SJCRH30 (cell line): ENCODE measurements at regions not wholly inside any gene's neighbourhood (a gene's known extent, or its start where the extent isn't known, plus 50 kb on each side); places are given as distances from the start of the nearest gene placed in this dataset.
"Not testable (repeated sequence)": the region's sequence is repeated elsewhere in the genome, so short reads cannot be mapped to it uniquely, and the experiment has no call there.

Experiments used
- DNase-seq, 2 experiments: peaks; one replicate each; pipeline ENCODE4 v3.0.0-alpha.2; 2015 to 2020
- H3K27ac ChIP-seq: fragments of 250-450 bp; sonication (Bioruptor Pico); 2 replicates; pipeline ENCODE4 v1.5.1; 2020; ENCODE audit warnings: mild to moderate bottlenecking, moderate library complexity
- H3K27me3 ChIP-seq: fragments of 250-450 bp; sonication (Bioruptor Pico); 2 replicates; pipeline ENCODE4 v1.5.1; 2020; ENCODE audit warnings: mild to moderate bottlenecking, moderate library complexity
- H3K36me3 ChIP-seq: fragments of 250-450 bp; sonication (Bioruptor Pico); 2 replicates; pipeline ENCODE4 v1.5.1; 2020; ENCODE audit warnings: mild to moderate bottlenecking, moderate library complexity
- H3K4me1 ChIP-seq: fragments of 250-450 bp; sonication (Bioruptor Pico); 2 replicates; pipeline ENCODE4 v1.5.1; 2020; ENCODE audit warnings: mild to moderate bottlenecking, moderate library complexity
- H3K4me3 ChIP-seq: fragments of 250-450 bp; sonication (Bioruptor Pico); 2 replicates; pipeline ENCODE4 v1.5.1; 2020; ENCODE audit warnings: mild to moderate bottlenecking, moderate library complexity
- H3K9me3 ChIP-seq: fragments of 250-450 bp; sonication (Bioruptor Pico); replicated peaks from 2 replicates; pipeline ENCODE4 v1.5.1; 2020; ENCODE audit warnings: mild to moderate bottlenecking, moderate library complexity

DNA sequence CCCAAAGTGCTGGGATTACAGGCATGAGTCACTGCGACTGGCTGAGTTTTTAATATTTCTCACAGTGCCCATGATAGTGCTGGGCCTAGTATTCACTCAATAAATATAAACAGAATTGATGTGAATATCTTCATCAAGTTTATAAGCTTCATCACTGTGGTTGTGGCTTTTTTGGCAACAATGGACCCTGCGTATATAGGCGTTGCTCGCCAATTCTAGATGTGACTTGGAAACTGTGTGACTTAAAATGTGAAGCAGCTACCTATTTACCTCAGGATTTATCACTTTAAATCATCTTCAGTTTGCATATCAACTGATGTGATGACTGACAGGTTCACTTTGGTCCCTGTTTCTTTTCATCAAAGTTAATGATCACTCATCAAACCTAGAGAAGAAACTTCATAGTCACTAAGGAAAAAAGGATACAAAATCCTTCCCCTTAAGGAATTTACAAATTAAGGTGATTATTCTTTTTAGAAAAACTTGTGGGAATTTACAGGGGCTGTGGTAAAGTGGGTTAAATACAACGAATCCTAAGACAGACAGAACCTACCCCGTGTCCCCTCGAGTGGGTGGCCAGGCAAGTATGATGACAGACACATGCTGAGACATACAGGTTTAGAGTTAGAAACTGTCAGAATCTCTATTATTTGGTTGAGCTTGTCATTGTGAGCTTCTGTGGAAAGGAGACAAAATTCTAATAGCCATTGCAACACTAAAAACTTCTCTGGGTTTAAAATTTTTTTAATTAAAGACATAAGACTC, 101.3 kb downstream of the AKAP11 start:
- H3K27ac ChIP-seq, result no peak overlapping the region
- no peaks in the 10 kb centered on the region for H3K27me3 ChIP-seq
- no peaks in the 10 kb centered on the region for H3K9me3 ChIP-seq
- H3K36me3 ChIP-seq, result no peaks in the 10 kb centered on the region
- no peak overlapping the region for H3K4me3 ChIP-seq
- no peaks in the 10 kb centered on the region for H3K4me1 ChIP-seq
- DNase-seq, result no peak

- Histone ChIP-seq H3K4me3 (no peak overlapping the region), H3K9me3 (no peaks in the 10 kb centered on the region), H3K4me1 (no peaks in the 10 kb centered on the region), H3K36me3 (no peaks in the 10 kb centered on the region), H3K27me3 (no peaks in the 10 kb centered on the region), H3K27ac (no peak overlapping the region)
- no peak for DNase-seq
Observed at GRCh38 chr13:42375663-42376062, 103.7 kb downstream of the AKAP11 start.

DNA sequence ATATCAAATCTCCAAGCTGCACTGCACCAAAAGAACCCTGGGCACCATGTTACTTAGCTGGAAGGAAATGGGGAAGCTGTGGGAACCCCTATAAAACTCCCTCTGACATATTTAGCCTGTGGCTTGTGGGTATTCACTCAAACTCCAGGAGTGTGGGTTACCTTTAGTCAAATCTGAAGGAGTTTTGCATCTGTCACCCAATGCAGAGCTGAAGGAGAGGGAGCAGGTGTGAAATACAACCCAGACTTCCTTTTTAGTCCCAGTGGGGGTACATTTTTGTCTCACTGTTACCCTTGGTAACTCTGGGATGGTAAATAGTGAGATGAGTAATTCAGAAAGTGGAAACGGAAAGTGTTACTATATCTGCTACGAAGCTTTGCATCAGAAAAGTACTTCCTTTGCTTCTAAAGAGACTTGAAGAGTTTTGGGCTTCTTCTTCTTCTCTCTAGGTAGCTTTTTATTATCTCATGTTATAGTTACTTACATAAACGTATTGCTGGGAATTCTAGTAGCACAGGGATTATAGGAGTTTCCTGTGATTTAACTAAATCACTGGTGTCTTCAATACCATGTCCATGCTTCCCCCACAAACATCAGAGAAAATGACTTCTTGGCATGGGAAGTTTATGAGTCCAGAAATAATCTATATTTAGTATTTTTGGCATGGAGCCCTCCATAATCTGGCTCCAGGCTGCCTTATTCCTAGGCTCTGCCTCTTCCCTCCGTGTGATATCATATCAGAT, 105.9 kb downstream of the AKAP11 start:
- no peaks in the 10 kb centered on the region for H3K36me3 ChIP-seq
- H3K4me3 ChIP-seq, result no peak overlapping the region
- no peaks in the 10 kb centered on the region for H3K27me3 ChIP-seq
- no peak for DNase-seq
- no peak overlapping the region for H3K27ac ChIP-seq
- no peaks in the 10 kb centered on the region for H3K9me3 ChIP-seq
- H3K4me1 ChIP-seq, result no peaks in the 10 kb centered on the region

DNA sequence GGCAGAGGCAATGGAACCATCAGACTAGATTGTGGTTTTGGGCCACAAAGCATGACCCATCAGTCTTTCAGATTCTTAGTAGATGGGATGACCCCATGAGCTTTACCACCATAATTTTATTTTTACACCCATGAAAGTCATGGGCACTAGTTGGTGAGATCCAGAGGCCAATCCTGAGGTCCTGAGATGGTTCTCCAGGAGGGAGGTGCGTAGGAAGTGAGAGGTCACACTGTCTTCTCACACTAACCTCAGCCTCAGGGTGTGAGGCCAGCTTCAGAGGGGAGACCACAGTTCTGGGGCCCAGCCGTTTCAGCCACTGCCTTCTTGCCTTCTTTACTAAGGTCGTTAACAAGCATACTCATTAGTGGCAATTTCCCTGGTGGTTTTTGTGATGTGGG, 106.4 kb downstream of the AKAP11 start:
- no peaks in the 10 kb centered on the region for H3K9me3 ChIP-seq
- no peaks in the 10 kb centered on the region for H3K27me3 ChIP-seq
- H3K4me3 ChIP-seq, result no peak overlapping the region
- no peak overlapping the region for H3K27ac ChIP-seq
- no peak for DNase-seq
- no peaks in the 10 kb centered on the region for H3K4me1 ChIP-seq
- no peaks in the 10 kb centered on the region for H3K36me3 ChIP-seq

GRCh38 chr13:42379241-42379640, 107.3 kb downstream of the AKAP11 start:
- Histone ChIP-seq H3K36me3 (no peaks in the 10 kb centered on the region), H3K27me3 (no peaks in the 10 kb centered on the region), H3K4me1 (no peaks in the 10 kb centered on the region), H3K4me3 (no peak overlapping the region), H3K27ac (no peak overlapping the region), H3K9me3 (no peaks in the 10 kb centered on the region)
- DNase-seq, result no peak

- Histone ChIP-seq H3K27ac (no peak overlapping the region), H3K36me3 (no peaks in the 10 kb centered on the region), H3K4me1 (no peaks in the 10 kb centered on the region), H3K9me3 (no peaks in the 10 kb centered on the region), H3K4me3 (no peak overlapping the region), H3K27me3 (no peaks in the 10 kb centered on the region)
- DNase-seq, result no peak
Observed at GRCh38 chr13:42380420-42381164, 108.6 kb downstream of the AKAP11 start.

GRCh38 chr13:42381165-42381425, 109.1 kb downstream of the AKAP11 start:
- H3K27me3 ChIP-seq, result no peaks in the 10 kb centered on the region
- no peaks in the 10 kb centered on the region for H3K9me3 ChIP-seq
- no peak overlapping the region for H3K4me3 ChIP-seq
- no peak for DNase-seq
- H3K4me1 ChIP-seq, result no peaks in the 10 kb centered on the region
- no peak overlapping the region for H3K27ac ChIP-seq
- H3K36me3 ChIP-seq, result no peaks in the 10 kb centered on the region

GRCh38 chr13:42381426-42381825, 109.5 kb downstream of the AKAP11 start:
- H3K9me3 ChIP-seq, H3K4me1 ChIP-seq, H3K27ac ChIP-seq, H3K36me3 ChIP-seq, H3K27me3 ChIP-seq, H3K4me3 ChIP-seq, DNase-seq: not testable (repeated sequence)

GRCh38 chr13:42383025-42383424, 111.1 kb downstream of the AKAP11 start:
- H3K27ac ChIP-seq, result no peak overlapping the region
- H3K4me3 ChIP-seq, result no peak overlapping the region
- H3K9me3 ChIP-seq, result no peaks in the 10 kb centered on the region
- H3K36me3 ChIP-seq, result no peaks in the 10 kb centered on the region
- H3K4me1 ChIP-seq, result no peaks in the 10 kb centered on the region
- DNase-seq, result no peak
- H3K27me3 ChIP-seq, result no peaks in the 10 kb centered on the region

DNA sequence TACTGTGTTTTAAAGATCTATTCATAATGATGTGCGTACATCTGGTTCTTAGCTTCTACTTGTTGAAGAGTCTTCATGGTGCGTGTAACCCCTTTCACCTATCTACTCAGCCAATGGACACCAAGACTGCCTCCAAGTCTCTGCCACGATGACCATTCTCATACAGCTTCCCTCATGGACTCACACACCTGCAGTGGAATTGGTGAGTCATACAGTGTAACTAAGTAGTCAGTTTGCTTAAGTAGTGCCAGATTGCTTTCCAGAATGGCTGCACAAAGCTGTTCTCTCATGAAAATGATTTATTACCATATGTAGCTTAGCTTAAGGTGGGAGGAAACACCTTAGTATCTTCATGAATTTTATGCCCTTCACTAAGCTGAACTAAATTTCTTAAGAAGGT, 112.3 kb downstream of the AKAP11 start:
- Histone ChIP-seq H3K9me3 (no peaks in the 10 kb centered on the region), H3K4me1 (no peaks in the 10 kb centered on the region), H3K27me3 (no peaks in the 10 kb centered on the region), H3K36me3 (no peaks in the 10 kb centered on the region), H3K4me3 (no peak overlapping the region), H3K27ac (no peak overlapping the region)
- no peak for DNase-seq

- H3K27me3 ChIP-seq, result no peaks in the 10 kb centered on the region
- H3K4me1 ChIP-seq, result no peaks in the 10 kb centered on the region
- no peak overlapping the region for H3K4me3 ChIP-seq
- no peak for DNase-seq
- no peaks in the 10 kb centered on the region for H3K36me3 ChIP-seq
- H3K9me3 ChIP-seq, result no peaks in the 10 kb centered on the region
- H3K27ac ChIP-seq, result no peak overlapping the region
Observed at GRCh38 chr13:42388326-42388725, 116.4 kb downstream of the AKAP11 start.

DNA sequence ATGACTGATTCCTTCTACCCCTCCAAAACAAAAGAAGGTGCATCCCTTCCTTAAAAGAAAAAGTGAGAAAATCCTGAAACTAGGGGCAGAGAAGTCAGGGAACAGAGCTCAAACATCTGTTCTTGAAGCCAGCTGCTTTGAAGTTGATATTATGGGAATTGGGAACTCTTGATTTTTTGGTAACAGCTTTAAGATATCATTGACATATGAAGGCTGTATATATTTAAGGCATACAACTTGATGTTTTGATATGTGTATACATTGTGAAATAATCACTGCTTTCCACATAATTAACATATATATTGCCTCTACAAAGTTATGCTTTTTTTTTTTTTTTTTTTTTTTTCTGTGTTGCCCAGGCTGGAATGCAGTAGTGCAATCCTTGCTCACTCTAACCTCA, 117.1 kb downstream of the AKAP11 start:
- H3K27me3 ChIP-seq, result no peaks in the 10 kb centered on the region
- DNase-seq, result no peak
- H3K36me3 ChIP-seq, result no peaks in the 10 kb centered on the region
- H3K4me3 ChIP-seq, result no peak overlapping the region
- H3K9me3 ChIP-seq, result no peaks in the 10 kb centered on the region
- no peaks in the 10 kb centered on the region for H3K4me1 ChIP-seq
- no peak overlapping the region for H3K27ac ChIP-seq

GRCh38 chr13:42392180-42392579, 120.2 kb downstream of the AKAP11 start:
- no peaks in the 10 kb centered on the region for H3K4me1 ChIP-seq
- H3K27me3 ChIP-seq, result no peaks in the 10 kb centered on the region
- no peaks in the 10 kb centered on the region for H3K9me3 ChIP-seq
- no peaks in the 10 kb centered on the region for H3K36me3 ChIP-seq
- no peak for DNase-seq
- H3K4me3 ChIP-seq, result no peak overlapping the region
- no peak overlapping the region for H3K27ac ChIP-seq

- H3K4me1 ChIP-seq, result no peaks in the 10 kb centered on the region
- H3K36me3 ChIP-seq, result no peaks in the 10 kb centered on the region
- no peak for DNase-seq
- H3K27me3 ChIP-seq, result no peaks in the 10 kb centered on the region
- no peaks in the 10 kb centered on the region for H3K9me3 ChIP-seq
- no peak overlapping the region for H3K27ac ChIP-seq
- H3K4me3 ChIP-seq, result no peak overlapping the region
Observed at GRCh38 chr13:42392716-42393572, 121.0 kb downstream of the AKAP11 start.
